Medulla oblongata (tissue), 1 donor: ENCODE measurements at regions not wholly inside any gene's neighbourhood (a gene's known extent, or its start where the extent isn't known, plus 50 kb on each side); places are given as distances from the start of the nearest gene placed in this dataset.
"Not testable (repeated sequence)": the region's sequence is repeated elsewhere in the genome, so short reads cannot be mapped to it uniquely, and the experiment has no call there.

Experiments
- DNase-seq: peaks from one replicate; pipeline ENCODE4 v3.0.0-alpha.2; 2015; ENCODE audit errors: extremely low spot score

DNA sequence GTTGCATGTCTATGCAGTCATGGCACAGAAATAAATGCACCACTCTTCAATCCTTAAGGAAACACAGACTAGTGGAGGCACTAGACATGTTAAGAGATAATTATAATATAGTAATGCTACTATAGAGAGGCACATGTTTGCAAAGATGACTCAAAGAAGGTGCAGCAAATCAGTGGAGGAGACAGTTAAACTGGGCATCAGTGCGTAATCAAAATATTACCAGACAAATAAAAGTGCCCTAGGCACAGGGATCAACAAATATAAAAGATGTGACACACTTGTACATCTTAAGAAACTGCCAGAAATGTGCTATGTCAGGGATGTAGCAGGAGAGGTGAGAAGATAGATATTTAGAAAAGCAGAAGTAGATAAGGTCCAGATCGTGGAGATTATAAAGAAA is 642.1 kb downstream of the SLCO4C1 start:
- no peak for DNase-seq

DNA sequence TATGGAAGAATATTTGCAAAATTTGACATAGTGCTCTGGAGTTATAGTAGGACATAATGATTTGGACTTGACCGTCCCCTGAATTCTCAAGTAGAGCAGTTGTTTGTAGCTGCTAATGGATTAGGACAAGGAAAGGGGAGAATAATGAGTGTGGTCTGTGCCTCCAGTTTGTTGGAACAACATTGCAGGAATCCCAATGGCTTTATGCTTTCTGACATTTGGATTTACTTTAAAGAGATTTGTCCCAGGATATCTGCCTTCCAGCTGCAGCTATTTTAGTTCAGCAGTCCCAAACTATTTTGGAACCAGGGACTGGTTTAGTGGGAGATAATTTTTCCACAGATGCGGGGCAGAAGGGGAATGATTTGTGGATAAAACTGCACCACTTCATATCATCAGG is 648.2 kb downstream of the SLCO4C1 start:
- no peak for DNase-seq

DNA sequence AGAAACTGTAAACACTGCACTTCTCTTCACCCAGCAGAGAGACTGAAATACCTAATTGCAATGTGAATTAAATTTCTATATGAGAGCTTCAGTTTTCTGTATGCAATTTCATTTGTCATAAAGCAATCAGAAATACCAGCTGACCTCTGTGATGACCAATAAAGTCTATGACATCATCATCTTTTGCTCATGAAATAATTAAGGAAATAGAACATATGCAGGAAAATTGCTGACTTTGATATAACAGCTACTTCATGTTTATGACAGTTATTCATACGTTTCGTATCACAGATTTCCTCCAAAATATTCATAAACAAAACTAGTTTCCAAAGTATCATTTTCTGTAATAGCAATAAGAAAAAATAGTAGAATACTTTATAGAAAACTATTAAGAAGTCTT is 652.3 kb downstream of the SLCO4C1 start:
- no peak for DNase-seq

DNA sequence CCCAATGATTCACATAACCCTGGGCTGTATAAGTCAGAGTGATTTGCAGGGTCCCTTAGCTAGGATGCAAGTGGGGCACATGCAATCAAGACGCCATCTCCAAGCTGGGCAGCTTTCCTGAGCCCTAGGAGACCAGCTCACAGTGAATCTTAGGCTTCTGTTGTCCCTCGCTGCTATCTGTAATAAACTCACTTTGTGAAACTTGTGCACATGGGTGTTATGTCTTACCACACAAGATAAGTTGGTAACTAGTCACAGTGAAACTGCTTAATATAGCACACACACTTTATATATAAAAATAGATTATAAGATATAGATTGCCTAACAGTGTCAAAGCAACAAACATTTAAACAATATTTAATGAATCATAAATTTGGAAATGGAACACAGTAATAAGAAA is 658.5 kb downstream of the SLCO4C1 start:
- DNase-seq, result no peak

DNA sequence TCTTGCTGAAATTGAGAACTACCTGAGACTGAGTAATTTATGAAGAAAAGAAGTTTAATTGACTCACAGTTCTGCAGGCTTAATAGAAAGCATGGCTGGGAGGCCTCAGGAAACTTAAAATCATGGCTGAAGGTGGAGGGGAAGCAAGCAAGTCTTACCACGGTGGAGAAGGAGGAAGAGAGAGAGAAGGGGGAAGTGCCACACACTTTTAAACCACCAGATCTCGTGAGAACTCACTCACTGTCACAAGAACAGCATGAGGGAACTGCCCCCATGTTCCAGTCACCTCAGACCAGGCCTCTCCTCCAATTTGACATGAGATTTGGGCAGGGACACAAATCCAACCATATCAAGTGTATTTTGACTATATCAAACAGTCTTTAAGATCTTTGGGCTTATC is 668.3 kb downstream of the SLCO4C1 start:
- not testable (repeated sequence) for DNase-seq

DNA sequence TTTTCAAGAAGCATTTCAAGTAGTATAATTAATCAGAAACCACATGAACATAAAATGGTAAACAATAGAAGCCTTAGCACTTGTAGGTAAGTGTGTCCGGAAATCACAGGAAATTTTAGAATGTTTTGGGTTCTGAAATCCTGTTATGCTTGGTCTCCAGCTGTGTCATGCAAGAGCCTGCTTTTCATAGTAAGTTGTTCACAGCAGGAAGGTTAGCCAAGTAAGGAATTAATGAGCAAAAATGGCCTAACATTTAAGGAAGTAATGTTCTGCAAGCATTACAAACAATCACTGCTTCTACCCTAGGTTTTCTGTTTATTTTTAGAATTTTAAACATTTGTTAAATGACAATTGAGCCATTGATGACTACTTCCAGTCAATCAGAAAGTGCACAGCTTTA is 669.5 kb downstream of the SLCO4C1 start:
- DNase-seq, result no peak

DNA sequence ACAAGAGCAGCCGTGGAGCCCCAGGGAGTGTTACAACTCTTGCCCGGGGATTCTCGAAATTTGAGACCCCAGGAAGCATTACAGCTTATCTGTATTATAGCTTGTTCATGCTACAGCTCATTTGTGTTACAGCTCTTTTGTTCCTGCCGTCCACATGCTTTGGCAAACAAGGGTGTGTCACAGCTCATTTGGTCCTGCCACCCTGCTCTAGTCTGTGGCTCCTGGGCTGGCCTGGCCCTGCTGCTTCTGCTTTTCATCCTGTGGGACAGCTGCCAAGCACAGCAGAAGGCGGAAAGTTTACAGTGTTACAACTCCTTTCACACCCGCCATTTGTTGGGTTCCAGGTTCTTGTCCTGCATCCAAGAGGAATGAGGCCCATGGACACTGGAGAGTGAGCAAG is 685.0 kb downstream of the SLCO4C1 start:
- DNase-seq, result no peak

DNA sequence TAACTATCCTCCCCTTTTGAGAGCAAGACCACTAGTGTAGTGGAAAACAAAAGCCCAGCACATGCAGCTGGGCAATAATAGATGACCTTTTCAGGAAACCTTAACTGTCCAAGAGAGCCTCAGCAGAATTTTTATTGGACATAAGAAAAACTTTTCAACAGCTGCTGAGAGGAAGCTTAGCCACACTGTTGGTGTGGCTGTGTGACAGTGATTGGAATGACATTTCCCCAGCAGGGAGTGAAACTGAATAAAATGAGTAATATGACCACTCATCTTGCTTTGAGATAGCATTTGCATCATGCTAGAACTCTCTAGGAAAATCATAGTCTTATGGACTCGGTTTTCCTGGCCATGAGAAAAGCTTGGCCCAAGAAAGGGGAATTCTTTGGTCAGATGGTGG is 687.8 kb downstream of the SLCO4C1 start:
- DNase-seq, result no peak

DNA sequence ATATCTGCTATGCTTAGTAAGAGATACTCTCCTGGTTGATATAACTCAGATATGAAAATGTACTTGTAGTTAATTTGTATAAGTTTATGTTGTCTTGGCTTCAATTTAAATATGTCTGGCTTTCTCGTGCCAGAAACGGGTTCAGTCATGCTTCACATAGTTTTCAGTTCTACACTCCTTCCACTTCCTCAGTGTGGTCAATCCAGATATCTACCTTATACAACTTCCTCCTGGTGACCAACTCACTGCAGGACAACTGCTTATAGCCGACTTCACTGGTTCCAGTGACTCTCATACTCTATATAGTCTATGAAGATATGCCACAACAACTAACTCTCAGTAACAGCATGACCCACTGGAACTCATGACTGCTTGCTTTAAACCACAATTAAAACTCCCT is 690.4 kb downstream of the SLCO4C1 start:
- DNase-seq, result no peak

DNA sequence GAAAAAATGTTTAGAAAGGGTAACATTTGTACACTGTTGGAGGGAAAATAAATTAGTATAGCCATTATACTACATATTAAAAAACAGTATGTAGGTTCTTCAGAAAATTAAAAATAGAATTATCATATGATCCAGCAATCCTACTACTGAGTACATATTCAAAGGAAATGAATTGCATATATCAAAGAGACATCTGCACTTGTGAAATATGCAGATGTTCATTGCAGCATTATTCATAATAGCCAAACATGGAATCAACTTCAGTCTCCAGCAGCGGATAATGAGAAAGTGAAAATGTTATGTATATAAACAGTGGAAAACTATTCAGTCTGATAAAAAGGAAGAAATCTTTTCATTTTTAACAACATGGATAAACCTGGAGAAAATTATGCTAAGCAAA is 695.5 kb downstream of the SLCO4C1 start:
- no peak for DNase-seq

DNA sequence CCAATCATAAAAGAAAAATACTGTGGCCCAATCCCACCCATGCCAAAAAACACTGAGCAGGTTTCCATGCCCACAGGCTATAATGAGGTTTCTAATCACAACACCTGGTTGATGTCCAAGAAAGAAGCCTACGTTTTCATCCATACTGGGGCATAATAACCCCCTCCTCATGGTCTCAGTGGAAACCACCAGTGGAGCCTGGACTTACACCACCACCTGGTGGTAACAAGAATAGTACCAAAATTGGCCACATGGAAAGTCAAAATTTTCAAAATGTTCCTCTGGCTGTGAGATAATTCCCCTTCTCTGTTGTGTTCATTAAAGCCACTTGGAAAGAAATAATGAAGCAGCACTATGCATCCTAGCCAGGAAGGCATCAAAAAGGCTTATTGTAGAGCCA is 687.3 kb upstream of the ST8SIA4 start:
- no peak for DNase-seq

DNA sequence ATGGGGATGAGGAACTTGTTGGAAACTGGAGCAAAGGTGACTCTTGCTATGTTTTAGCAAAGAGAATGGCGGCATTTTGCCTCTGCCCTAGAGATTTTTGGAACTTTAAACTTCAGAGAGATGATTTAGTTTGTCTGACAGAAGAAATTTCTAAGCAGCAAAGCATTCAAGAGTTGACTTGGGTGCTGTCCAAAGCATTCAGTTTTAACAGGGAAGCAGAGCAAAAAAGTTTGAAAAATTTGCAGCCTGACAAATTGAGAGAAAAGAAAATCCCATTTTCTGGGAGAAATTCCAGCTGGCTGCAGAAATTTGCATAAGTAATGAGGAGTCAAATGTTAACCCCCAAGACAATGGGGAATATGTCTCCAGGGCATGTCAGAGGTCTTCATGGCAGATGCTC is 682.3 kb upstream of the ST8SIA4 start:
- DNase-seq, result no peak

DNA sequence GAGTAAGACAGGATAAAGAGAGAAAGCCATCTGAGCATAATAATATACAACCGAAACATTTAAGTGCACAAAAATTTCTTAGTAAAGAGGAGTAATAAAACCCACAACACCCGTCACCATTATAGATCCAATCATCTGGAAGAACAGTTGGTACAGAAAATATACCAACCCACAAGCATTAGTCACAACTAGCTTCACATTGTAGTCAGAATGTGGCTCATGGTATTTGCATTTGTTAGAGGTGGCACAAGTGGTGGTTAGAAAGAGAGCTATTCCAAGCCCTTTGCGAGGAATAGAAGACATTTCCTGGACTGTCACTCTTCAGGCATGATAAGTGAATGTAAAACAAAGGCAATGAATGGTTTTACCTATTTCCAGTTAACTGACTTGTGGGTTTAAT is 677.5 kb upstream of the ST8SIA4 start:
- no peak for DNase-seq

DNA sequence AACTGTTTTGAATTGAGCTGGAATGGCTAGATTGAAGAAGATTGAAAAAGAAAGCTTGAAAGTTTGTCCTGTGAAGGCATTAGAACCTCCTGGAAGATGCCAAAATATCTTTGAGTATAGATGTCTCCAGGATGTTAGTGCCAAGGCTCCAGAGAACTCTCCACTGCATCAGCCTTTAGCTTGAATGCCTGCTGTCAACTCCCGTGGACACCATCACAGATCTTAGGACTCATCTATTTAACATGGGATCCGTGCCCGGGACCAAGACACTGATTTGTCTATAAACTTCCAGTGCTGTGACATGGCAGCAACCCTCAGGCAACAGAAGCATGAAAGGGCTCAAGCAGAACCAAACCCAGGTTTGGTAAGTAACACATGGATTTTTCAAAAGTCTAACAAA is 670.9 kb upstream of the ST8SIA4 start:
- no peak for DNase-seq

DNA sequence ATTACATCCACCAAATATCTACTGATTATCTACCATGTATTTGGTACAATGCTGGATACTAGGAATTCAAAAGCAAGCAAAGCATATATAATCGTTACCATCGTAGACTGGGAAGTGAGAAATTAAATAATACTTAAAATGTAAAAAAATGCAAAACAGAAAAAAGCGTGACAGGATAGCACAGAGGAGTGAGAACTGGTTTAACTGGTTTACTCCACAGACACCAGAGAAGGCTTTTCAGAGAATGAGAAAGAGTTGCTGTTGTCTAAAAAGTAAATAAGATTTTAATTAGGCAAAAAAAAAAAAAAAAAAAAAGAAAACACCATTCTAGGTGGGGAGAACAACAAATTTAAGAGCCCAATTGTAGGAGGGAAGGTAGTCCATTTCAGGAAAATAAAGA is 657.9 kb upstream of the ST8SIA4 start:
- DNase-seq, result no peak

DNA sequence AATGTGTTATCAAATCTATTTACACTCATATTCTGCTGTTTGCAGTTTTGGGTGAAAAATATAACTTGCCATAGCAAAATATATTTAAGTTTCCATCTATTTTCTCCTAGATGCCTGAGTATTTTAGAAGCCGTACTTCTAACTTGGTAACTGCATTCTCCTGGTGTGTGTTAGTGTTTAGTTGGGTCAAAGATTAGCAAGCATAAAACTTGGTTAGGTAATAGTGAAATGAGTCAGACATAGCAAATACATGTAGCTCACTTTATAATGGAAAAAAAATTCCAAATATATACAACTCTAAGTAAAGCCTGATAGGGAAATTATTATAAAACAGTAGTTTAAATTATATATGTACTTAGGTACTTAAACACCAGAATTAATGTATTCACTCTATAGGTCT is 640.7 kb upstream of the ST8SIA4 start:
- no peak for DNase-seq

DNA sequence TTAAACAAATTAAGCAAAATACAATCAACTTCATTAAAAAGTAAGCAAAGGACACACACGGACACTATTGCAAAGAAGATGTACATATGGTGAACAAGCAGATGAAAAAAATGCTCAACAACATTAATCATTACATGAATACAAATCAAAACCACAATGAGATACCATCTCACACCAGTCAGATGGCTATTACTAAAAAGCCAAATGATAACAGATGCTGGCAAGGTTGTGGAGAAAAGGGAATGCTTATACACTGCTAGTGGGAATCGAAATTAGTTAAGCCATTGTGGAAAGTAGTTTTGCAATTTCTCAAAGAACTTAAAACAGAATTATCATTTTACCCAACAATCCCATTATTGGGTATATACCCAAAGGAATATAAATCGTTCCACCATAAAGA is 636.2 kb upstream of the ST8SIA4 start:
- DNase-seq, result no peak

DNA sequence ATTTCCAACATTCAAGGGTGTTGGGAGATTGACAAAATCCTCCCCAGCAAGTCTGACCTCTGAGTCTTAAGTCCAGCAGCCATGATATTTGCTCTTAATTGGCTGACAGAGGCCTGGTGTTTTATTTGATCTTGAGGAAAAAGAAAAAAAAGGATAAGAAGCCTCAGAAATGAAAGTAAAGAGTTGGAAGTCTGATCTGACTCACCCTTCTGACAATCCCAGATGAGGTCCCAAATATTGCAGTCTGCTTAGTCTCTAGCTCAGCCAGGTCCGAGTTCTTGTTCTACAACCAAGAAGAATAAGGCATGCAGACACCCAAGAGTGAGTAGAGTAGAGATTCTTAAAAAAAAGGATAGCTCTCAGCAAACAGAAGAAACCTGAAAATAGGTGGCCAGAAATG is 632.5 kb upstream of the ST8SIA4 start:
- no peak for DNase-seq

DNA sequence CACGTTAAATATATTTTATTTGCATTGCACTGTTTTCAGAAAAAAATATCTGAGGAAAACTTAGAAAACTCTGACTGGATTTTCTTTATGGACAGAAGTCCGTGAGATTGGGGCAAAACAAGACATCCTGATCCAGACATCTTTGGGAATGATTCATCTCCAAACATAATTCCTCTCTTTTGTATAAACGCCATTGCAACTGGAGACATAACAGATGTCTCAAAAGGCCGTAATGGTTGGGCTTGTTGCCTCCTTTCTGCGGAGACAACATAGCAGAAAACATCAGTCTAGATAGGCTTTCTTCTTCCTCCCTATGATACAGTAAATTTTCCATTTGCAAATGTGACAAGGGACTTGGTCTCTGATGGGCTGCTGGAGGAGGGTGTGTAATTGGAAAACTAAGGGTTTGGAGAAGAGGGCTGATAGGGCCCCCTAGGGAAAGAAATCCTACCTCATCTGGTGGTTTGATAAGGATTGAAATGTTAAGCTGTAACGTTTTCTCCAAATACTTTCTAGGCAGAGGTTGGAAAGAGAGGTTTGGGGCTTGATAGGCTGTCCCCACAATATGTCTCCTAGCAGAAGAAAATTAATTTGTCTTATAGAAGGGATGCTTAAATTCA is 631.5 kb upstream of the ST8SIA4 start:
- DNase-seq, result no peak

DNA sequence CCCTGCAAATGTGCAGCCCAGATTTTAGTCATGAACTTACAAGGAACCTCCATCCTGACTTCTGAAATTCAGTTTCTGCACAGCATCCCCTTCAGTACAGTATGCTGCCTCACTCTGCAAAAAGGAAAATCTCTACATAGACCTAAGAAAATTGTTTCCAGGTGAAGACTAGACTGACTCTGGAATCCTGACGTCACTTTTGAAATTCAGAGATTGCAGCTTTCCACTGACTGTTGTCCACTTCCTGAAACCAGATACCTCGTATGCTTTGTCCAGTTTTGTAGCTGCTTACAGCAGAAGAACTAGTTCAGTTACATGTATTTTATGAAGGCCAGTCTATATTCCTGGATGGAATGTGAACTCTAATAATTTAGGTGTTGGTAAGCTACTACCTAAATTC is 629.3 kb upstream of the ST8SIA4 start:
- no peak for DNase-seq

DNA sequence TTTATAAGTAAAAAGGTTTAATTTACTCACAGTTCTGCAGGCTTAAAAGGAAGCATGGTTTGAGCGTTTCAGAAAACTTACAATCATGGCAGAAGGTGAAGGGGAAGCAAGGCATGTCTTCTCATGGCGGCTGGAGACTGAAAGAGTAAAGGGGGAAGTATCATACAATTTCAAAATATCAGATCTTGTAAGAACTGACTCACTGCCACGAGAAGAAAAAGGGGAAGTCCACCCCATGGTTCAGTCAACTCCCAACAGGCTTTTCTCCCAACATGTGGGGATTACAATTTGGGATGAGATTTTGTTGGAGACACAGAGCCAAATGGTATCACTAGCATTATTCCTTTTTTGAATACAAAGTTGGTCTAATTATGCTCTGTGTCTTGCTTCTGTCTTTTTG is 627.9 kb upstream of the ST8SIA4 start:
- no peak for DNase-seq

DNA sequence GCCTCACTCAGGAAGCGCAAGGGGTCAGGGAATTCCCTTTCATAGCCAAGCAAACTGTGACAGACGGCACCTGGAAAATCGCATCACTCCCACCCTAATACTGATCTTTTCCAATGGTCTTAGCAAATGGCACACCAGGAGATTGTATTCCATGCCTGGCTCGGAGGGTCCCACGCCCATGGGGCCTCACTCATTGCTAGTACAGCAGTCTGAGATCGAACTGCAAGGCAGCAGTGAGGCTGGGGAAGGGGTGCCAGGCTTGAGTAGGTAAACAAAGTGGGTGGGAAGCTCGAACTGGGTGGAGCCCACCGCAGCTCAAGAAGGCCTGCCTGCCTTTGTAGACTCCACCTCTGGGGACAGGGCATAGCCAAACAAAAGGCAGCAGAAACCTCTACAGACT is 626.0 kb upstream of the ST8SIA4 start:
- not testable (repeated sequence) for DNase-seq

DNA sequence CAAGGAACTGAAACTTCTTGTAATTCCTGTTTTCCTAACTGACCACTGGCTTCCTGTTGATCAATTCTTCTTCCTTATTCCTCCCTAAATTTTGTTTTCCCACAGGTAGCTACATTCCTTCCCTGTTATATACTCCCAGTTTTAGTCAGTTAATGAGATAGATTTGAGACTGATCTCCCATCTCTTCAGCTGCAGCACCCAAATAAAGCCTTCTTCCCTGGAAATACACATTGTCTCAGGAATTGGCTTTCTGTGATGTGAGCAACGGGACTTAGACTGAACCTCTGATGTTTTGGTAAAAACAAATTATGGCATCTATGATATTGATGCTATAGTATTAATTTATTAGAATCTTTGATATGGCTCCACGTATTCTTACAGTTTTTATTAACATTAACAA is 617.3 kb upstream of the ST8SIA4 start:
- no peak for DNase-seq

DNA sequence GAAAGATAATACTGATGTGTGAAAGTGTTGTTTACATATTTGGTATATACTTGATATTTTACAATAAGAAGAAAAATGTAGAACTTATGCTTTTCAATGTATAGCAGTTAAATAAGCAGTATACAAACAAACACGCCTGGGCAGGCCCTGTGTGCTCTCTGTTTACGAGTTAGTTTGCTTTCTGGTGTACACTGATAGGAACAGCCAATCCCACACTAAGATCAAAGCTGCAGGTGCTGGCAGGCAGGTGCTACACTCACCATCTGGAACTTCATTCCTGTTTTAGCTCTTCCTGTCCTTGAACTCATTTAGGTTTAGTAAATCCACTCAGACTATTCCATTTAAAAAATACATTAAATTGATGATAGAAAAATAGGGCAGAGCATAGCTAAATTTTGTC is 614.7 kb upstream of the ST8SIA4 start:
- DNase-seq, result no peak

DNA sequence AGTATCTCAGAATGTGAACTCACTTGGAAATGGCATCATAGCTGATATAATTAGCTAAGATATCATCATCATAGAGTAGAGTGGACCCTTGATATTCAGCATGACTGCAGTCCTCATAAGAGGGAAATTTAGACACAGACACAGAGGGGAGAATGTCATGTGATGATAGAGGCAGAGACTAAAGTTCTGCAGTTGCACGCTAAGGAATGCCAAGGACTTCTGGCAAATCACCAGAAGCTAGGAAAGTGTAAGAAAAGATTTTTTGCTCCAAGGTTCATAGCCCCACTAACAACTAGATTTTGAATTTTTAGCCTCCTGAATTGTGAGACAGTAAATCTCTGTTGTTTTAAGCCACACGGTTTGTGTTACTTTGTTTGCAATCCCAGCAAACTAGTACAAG is 612.6 kb upstream of the ST8SIA4 start:
- DNase-seq, result no peak
